ENCODE measurements at regions not wholly inside any gene's neighbourhood (a gene's known extent, or its start where the extent isn't known, plus 50 kb on each side); places are given as distances from the start of the nearest gene placed in this dataset.

- TF ChIP-seq CTCF (IDR thresholded peaks at IDR 0.05; ENCODE audit: low read depth, low read length) (no peak), POLR2A (IDR thresholded peaks at IDR 0.05; ENCODE audit: extremely low read depth, insufficient read length) (no peak)
These were observed 50.3 kb upstream of the ID2 start for GRCh38 chr2:8631465-8632005.

All from NB4 (cell line).